ENCODE measurements at regions not wholly inside any gene's neighbourhood (a gene's known extent, or its start where the extent isn't known, plus 50 kb on each side); places are given as distances from the start of the nearest gene placed in this dataset.

DNA sequence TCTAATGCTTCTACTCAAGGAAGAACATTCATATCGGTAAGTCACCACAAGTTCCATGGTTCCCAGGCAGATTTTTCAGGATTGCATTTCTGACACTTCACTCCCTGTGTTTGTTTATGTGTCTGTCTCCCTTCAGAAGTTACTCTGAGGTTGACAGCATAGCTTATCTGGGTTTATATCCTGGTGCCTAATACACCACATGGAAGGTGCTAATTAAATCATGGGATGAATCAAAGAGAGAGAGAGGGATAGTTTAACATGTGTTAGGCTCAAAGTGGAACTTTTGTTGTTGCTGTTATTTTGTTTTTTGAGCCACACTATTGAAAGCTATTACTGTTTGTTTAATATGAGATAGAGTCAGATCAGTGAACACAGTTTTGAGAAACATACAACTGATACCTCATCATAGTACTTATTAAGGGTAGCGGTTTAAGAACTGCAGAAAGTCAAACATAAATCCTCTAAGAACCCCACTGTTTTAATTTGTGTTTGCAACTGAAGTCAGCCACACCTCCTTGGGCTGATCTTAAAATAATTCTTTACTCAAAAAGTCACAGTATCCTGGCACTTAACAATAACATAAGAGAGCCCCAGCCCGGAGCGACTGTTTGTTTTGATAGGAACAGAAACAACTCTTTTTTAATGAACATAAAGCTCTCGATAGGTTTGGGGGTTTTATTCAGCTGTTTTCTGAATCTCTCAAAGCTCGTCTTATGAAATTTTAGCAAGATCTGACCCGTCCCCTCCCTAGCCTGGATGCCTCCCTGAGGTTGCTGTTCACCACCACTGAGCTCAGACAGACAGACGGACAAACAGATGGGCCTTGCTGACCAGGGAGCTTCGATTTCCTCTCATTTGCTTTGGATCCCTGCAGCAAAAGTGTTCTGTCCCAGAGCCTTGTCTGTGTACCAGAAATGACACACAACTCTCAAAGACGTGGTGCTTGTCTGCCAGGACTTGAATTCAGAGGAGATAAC, 98.3 kb upstream of the MYOCD start:
- no TSS peak for BruUV-seq (replicated peaks)
- DNase-seq: no peak
- no peaks in the 10 kb centered on the region for H3K9me3 Mint-ChIP-seq (ENCODE audit: low read depth, unreplicated experiment)
- CTCF ChIA-PET: no interaction called here
- no peaks in the 10 kb centered on the region for H3K27me3 Mint-ChIP-seq (ENCODE audit: unreplicated experiment)
- H3K4me1 Mint-ChIP-seq (ENCODE audit: low read depth, unreplicated experiment): no peaks in the 10 kb centered on the region
- intact Hi-C loops (cut with micrococcal nuclease; ENCODE audit: unreplicated experiment): no loop called here
- H3K36me3 Mint-ChIP-seq (ENCODE audit: insufficient read depth, unreplicated experiment): no peaks in the 10 kb centered on the region
- H3K4me3 Mint-ChIP-seq (ENCODE audit: low read depth, unreplicated experiment): no peak overlapping the region
- TF ChIP-seq, protein P1, sequence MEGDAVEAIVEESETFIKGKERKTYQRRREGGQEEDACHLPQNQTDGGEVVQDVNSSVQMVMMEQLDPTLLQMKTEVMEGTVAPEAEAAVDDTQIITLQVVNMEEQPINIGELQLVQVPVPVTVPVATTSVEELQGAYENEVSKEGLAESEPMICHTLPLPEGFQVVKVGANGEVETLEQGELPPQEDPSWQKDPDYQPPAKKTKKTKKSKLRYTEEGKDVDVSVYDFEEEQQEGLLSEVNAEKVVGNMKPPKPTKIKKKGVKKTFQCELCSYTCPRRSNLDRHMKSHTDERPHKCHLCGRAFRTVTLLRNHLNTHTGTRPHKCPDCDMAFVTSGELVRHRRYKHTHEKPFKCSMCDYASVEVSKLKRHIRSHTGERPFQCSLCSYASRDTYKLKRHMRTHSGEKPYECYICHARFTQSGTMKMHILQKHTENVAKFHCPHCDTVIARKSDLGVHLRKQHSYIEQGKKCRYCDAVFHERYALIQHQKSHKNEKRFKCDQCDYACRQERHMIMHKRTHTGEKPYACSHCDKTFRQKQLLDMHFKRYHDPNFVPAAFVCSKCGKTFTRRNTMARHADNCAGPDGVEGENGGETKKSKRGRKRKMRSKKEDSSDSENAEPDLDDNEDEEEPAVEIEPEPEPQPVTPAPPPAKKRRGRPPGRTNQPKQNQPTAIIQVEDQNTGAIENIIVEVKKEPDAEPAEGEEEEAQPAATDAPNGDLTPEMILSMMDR (IDR thresholded peaks at IDR 0.05; ENCODE audit: unreplicated experiment): no peak
- H3K27ac Mint-ChIP-seq (ENCODE audit: unreplicated experiment): no peak overlapping the region

DNA sequence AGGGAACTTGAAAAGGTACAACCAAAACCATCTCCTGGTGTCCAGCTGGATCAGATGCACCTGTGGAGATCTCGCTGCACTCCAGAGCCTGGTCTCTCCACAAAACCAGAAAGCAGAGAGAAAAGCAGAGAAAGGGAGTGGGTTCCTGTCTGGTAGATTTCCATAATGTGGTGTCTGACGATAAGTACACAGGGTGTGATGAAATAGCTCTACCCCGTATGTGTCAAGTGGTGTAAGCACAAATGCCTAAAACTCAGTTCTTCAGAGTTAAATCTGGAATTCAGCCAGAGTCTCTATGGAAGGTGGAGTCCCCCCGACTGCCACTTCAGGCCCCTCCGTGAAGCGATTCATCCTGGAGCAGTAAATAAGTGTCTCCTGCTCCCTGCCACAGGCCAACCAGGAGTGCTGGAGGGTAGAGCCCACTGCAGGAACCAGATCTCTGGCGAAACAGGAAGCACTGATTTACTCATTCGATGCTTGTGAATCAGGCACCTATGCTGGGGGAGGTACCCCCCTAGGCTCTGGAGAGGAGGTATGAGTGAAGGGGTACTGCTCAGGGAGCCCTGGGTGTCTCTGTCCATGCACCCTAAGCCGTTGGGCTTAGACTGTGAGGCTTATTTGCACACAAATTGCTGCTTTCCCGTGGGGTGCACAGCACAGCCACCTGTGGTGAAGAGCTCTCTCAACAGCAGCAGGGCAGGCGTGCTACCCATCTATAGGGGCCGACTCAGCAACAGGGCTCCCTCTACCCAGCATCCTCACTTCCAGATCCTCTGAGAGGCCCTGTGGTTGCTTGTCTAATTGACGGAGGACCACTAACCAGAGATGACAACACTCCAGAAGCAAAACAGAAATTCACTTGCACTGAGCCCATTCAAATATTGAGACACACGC, 97.1 kb upstream of the MYOCD start:
- Mint-ChIP-seq H3K27me3 (ENCODE audit: unreplicated experiment) (no peaks in the 10 kb centered on the region), H3K36me3 (ENCODE audit: insufficient read depth, unreplicated experiment) (no peaks in the 10 kb centered on the region), H3K4me3 (ENCODE audit: low read depth, unreplicated experiment) (no peak overlapping the region), H3K4me1 (ENCODE audit: low read depth, unreplicated experiment) (no peaks in the 10 kb centered on the region), H3K9me3 (ENCODE audit: low read depth, unreplicated experiment) (no peaks in the 10 kb centered on the region), H3K27ac (ENCODE audit: unreplicated experiment) (no peak overlapping the region)
- CTCF ChIA-PET: no interaction called here
- BruUV-seq (replicated peaks): no TSS peak
- intact Hi-C loops (cut with micrococcal nuclease; ENCODE audit: unreplicated experiment): no loop called here
- DNase-seq: no peak
- TF ChIP-seq, protein P1 (IDR thresholded peaks at IDR 0.05; ENCODE audit: unreplicated experiment): no peak

DNA sequence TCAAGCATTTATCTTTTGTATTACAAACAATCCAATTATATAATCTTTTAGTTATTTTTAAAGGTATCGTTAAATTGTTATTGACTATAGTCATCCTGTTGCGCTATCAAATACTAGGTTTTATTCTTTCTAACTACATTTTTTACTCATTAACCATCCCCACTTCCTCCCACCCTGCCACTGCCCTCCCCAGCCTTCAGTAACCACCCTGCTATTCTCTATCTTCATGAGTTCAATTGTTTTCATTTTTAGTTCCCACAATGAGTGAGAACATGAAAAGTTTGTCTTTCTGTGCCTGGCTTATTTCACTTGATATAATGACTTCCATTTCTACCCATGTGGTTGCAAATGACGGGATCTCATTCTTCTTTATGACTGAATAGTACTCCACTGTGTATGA, 94.1 kb upstream of the MYOCD start:
- BruUV-seq (replicated peaks): no TSS peak
- no peaks in the 10 kb centered on the region for H3K4me1 Mint-ChIP-seq (ENCODE audit: low read depth, unreplicated experiment)
- H3K27me3 Mint-ChIP-seq (ENCODE audit: unreplicated experiment): no peaks in the 10 kb centered on the region
- no peak overlapping the region for H3K4me3 Mint-ChIP-seq (ENCODE audit: low read depth, unreplicated experiment)
- no peak overlapping the region for H3K27ac Mint-ChIP-seq (ENCODE audit: unreplicated experiment)
- TF ChIP-seq, protein P1 (IDR thresholded peaks at IDR 0.05; ENCODE audit: unreplicated experiment): no peak
- intact Hi-C loops (cut with micrococcal nuclease; ENCODE audit: unreplicated experiment): no loop called here
- no peaks in the 10 kb centered on the region for H3K9me3 Mint-ChIP-seq (ENCODE audit: low read depth, unreplicated experiment)
- no peaks in the 10 kb centered on the region for H3K36me3 Mint-ChIP-seq (ENCODE audit: insufficient read depth, unreplicated experiment)
- no peak for DNase-seq
- CTCF ChIA-PET: no interaction called here

DNA sequence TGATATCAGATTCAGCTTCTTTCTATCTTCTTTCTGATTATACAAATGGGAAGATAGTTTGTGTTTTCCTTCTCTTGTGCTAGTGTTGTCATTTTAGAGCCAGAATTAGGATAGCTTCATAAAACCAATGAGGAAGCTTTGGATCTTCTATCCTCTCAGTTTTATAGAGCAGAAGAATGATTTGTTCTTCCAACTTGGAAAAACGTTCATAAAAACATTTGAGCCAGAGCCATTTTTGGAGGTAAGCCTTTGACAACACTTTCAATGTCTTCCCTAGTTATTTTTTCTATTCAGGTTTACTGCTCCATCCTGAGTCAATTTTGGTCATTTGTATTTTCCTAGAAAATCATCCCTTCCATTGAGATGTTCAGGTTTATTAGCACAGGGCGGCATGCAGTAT, 91.2 kb upstream of the MYOCD start:
- no peaks in the 10 kb centered on the region for H3K9me3 Mint-ChIP-seq (ENCODE audit: low read depth, unreplicated experiment)
- intact Hi-C loops (cut with micrococcal nuclease; ENCODE audit: unreplicated experiment): no loop called here
- TF ChIP-seq, protein P1 (IDR thresholded peaks at IDR 0.05; ENCODE audit: unreplicated experiment): no peak
- no peaks in the 10 kb centered on the region for H3K36me3 Mint-ChIP-seq (ENCODE audit: insufficient read depth, unreplicated experiment)
- no peak overlapping the region for H3K4me3 Mint-ChIP-seq (ENCODE audit: low read depth, unreplicated experiment)
- H3K4me1 Mint-ChIP-seq (ENCODE audit: low read depth, unreplicated experiment): no peaks in the 10 kb centered on the region
- DNase-seq: no peak
- no peaks in the 10 kb centered on the region for H3K27me3 Mint-ChIP-seq (ENCODE audit: unreplicated experiment)
- H3K27ac Mint-ChIP-seq (ENCODE audit: unreplicated experiment): no peak overlapping the region
- CTCF ChIA-PET: no interaction called here
- BruUV-seq (replicated peaks): no TSS peak
